BLaER1 (cell line): ENCODE measurements at regions not wholly inside any gene's neighbourhood (a gene's known extent, or its start where the extent isn't known, plus 50 kb on each side); places are given as distances from the start of the nearest gene placed in this dataset.

Experiments used
- H3K27ac ChIP-seq: shearing (Covaris generic); formaldehyde crosslinking; 2 replicates; pipeline ENCODE4 v1.8.1; 2022
- H3K27me3 ChIP-seq: shearing (Covaris generic); formaldehyde crosslinking; 2 replicates; pipeline ENCODE4 v1.8.1; 2022
- H3K36me3 ChIP-seq: shearing (Covaris generic); formaldehyde crosslinking; 2 replicates; pipeline ENCODE4 v1.8.1; 2022
- H3K4me1 ChIP-seq: shearing (Covaris generic); formaldehyde crosslinking; 2 replicates; pipeline ENCODE4 v1.8.1; 2022
- H3K4me2 ChIP-seq: shearing (Covaris generic); formaldehyde crosslinking; 2 replicates; pipeline ENCODE4 v1.8.1; 2022
- H3K4me3 ChIP-seq: shearing (Covaris generic); formaldehyde crosslinking; 2 replicates; pipeline ENCODE4 v1.8.1; 2022
- H3K9ac ChIP-seq: shearing (Covaris generic); formaldehyde crosslinking; 2 replicates; pipeline ENCODE4 v1.8.1; 2022
- H3K9me3 ChIP-seq: shearing (Covaris generic); formaldehyde crosslinking; 2 replicates; pipeline ENCODE4 v1.8.1; 2022
- H4K20me1 ChIP-seq: shearing (Covaris generic); formaldehyde crosslinking; 2 replicates; pipeline ENCODE4 v1.8.1; 2022
- Cebpa-rat ChIP-seq: shearing (Covaris generic); IDR thresholded peaks from 2 replicates; pipeline ENCODE4 v1.8.1; 2022

DNA sequence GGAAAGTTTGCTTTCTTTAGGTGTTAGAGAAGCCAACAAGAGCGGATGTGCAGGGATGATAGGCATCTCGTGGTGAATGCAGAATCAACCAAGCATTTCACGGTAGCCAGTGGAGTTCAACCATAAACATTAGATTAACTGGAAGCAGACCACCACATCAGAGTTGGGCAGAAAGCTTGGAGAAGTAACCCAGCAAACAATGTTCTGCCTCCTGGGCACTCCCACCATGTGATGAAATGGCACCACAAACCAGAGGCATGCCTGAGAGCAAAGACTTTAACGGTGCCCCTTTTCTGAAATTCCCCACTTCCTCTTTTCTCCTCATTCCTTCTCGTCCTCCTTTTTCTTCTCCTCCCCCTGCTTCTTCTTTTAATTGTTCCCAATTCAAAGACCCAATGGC is 193.5 kb upstream of the ANKFN1 start:
- H3K4me2 ChIP-seq: no peak overlapping the region
- no peak overlapping the region for H3K27ac ChIP-seq
- no peak for TF ChIP-seq Cebpa-rat
- H3K27me3 ChIP-seq: no peaks in the 10 kb centered on the region
- H4K20me1 ChIP-seq: no peaks in the 10 kb centered on the region
- no peak overlapping the region for H3K9ac ChIP-seq
- H3K4me1 ChIP-seq: peaks cover 15% of the 10 kb centered on the region
- H3K4me3 ChIP-seq: no peak overlapping the region
- H3K36me3 ChIP-seq: no peaks in the 10 kb centered on the region
- H3K9me3 ChIP-seq: no peaks in the 10 kb centered on the region

- Histone ChIP-seq H3K9me3 (no peaks in the 10 kb centered on the region), H3K4me3 (no peak overlapping the region), H3K27me3 (no peaks in the 10 kb centered on the region), H3K4me2 (no peak overlapping the region), H3K27ac (no peak overlapping the region), H3K9ac (no peak overlapping the region), H3K4me1 (peaks cover 15% of the 10 kb centered on the region), H4K20me1 (no peaks in the 10 kb centered on the region), H3K36me3 (no peaks in the 10 kb centered on the region)
- no peak for TF ChIP-seq Cebpa-rat
Measured at GRCh38 chr17:55961386-55961785, 191.9 kb upstream of the ANKFN1 start.

GRCh38 chr17:55962951-55963401 is 190.3 kb upstream of the ANKFN1 start:
- no peaks in the 10 kb centered on the region for H3K9me3 ChIP-seq
- TF ChIP-seq Cebpa-rat: no peak
- no peak overlapping the region for H3K27ac ChIP-seq
- peaks cover 15% of the 10 kb centered on the region for H3K4me1 ChIP-seq
- H3K4me2 ChIP-seq: peak overlapping the region; percentile 32; the same call in 1 of the 2 replicates
- no peaks in the 10 kb centered on the region for H3K27me3 ChIP-seq
- no peaks in the 10 kb centered on the region for H4K20me1 ChIP-seq
- no peak overlapping the region for H3K9ac ChIP-seq
- no peaks in the 10 kb centered on the region for H3K36me3 ChIP-seq
- no peak overlapping the region for H3K4me3 ChIP-seq

GRCh38 chr17:55964191-55964590 is 189.1 kb upstream of the ANKFN1 start:
- Histone ChIP-seq H3K9me3 (no peaks in the 10 kb centered on the region), H3K9ac (no peak overlapping the region), H3K27me3 (no peaks in the 10 kb centered on the region), H3K4me2 (no peak overlapping the region), H3K27ac (no peak overlapping the region), H3K36me3 (no peaks in the 10 kb centered on the region), H4K20me1 (no peaks in the 10 kb centered on the region), H3K4me1 (peaks cover 15% of the 10 kb centered on the region), H3K4me3 (no peak overlapping the region)
- no peak for TF ChIP-seq Cebpa-rat

GRCh38 chr17:55965051-55965450 is 188.2 kb upstream of the ANKFN1 start:
- Histone ChIP-seq H4K20me1 (no peaks in the 10 kb centered on the region), H3K4me3 (no peak overlapping the region), H3K4me1 (peaks cover 9% of the 10 kb centered on the region), H3K9me3 (no peaks in the 10 kb centered on the region), H3K36me3 (no peaks in the 10 kb centered on the region), H3K4me2 (no peak overlapping the region), H3K27me3 (no peaks in the 10 kb centered on the region), H3K27ac (no peak overlapping the region), H3K9ac (no peak overlapping the region)
- TF ChIP-seq Cebpa-rat: no peak

- H3K27me3 ChIP-seq: no peaks in the 10 kb centered on the region
- H4K20me1 ChIP-seq: no peaks in the 10 kb centered on the region
- no peaks in the 10 kb centered on the region for H3K4me1 ChIP-seq
- TF ChIP-seq Cebpa-rat: no peak
- no peak overlapping the region for H3K27ac ChIP-seq
- no peak overlapping the region for H3K4me3 ChIP-seq
- H3K9ac ChIP-seq: no peak overlapping the region
- H3K36me3 ChIP-seq: no peaks in the 10 kb centered on the region
- H3K9me3 ChIP-seq: no peaks in the 10 kb centered on the region
- no peak overlapping the region for H3K4me2 ChIP-seq
Measured at GRCh38 chr17:55969562-55970324, 183.5 kb upstream of the ANKFN1 start.

GRCh38 chr17:55978578-55978977 is 174.7 kb upstream of the ANKFN1 start:
- TF ChIP-seq Cebpa-rat: no peak
- H3K4me2 ChIP-seq: no peak overlapping the region
- no peaks in the 10 kb centered on the region for H3K9me3 ChIP-seq
- no peaks in the 10 kb centered on the region for H3K4me1 ChIP-seq
- no peaks in the 10 kb centered on the region for H3K27me3 ChIP-seq
- no peaks in the 10 kb centered on the region for H3K36me3 ChIP-seq
- H3K9ac ChIP-seq: no peak overlapping the region
- no peak overlapping the region for H3K27ac ChIP-seq
- no peaks in the 10 kb centered on the region for H4K20me1 ChIP-seq
- no peak overlapping the region for H3K4me3 ChIP-seq

DNA sequence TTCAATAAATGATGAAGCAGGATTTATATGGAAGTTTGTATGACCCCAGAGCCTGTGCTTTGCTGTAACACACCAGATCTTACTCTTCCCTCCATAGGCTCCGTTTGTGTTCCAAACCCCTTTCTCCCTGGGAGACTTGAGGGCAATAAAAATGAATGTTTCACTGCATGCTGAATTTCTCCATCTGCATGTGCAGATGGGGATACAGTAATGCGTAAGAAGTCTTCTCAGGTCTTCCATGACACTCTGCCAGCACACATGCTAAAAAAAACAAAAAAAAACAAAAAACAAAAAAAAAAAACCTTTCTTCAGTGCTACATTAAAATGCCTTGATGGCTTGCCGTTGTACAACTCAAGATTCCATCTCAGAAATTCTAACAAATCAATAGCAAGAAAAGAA is 170.2 kb upstream of the ANKFN1 start:
- no peaks in the 10 kb centered on the region for H3K4me1 ChIP-seq
- no peak overlapping the region for H3K4me3 ChIP-seq
- no peak for TF ChIP-seq Cebpa-rat
- no peak overlapping the region for H3K27ac ChIP-seq
- H3K4me2 ChIP-seq: no peak overlapping the region
- H3K9me3 ChIP-seq: no peaks in the 10 kb centered on the region
- no peaks in the 10 kb centered on the region for H3K27me3 ChIP-seq
- H4K20me1 ChIP-seq: no peaks in the 10 kb centered on the region
- H3K9ac ChIP-seq: no peak overlapping the region
- no peaks in the 10 kb centered on the region for H3K36me3 ChIP-seq

GRCh38 chr17:55986817-55987216 is 166.5 kb upstream of the ANKFN1 start:
- H3K36me3 ChIP-seq: no peaks in the 10 kb centered on the region
- TF ChIP-seq Cebpa-rat: no peak
- H4K20me1 ChIP-seq: no peaks in the 10 kb centered on the region
- no peaks in the 10 kb centered on the region for H3K4me1 ChIP-seq
- no peak overlapping the region for H3K4me3 ChIP-seq
- H3K27me3 ChIP-seq: no peaks in the 10 kb centered on the region
- H3K9ac ChIP-seq: no peak overlapping the region
- H3K4me2 ChIP-seq: no peak overlapping the region
- no peaks in the 10 kb centered on the region for H3K9me3 ChIP-seq
- no peak overlapping the region for H3K27ac ChIP-seq

- peaks cover 18% of the 10 kb centered on the region for H3K9me3 ChIP-seq
- H3K27me3 ChIP-seq: no peaks in the 10 kb centered on the region
- H3K4me2 ChIP-seq: no peak overlapping the region
- H3K9ac ChIP-seq: no peak overlapping the region
- H4K20me1 ChIP-seq: no peaks in the 10 kb centered on the region
- H3K27ac ChIP-seq: no peak overlapping the region
- no peak overlapping the region for H3K4me3 ChIP-seq
- H3K4me1 ChIP-seq: no peaks in the 10 kb centered on the region
- H3K36me3 ChIP-seq: no peaks in the 10 kb centered on the region
- TF ChIP-seq Cebpa-rat: no peak
Measured at GRCh38 chr17:55988861-55989260, 164.4 kb upstream of the ANKFN1 start.
